Fibroblast of villous mesenchyme (primary cell): ENCODE measurements at regions not wholly inside any gene's neighbourhood (a gene's known extent, or its start where the extent isn't known, plus 50 kb on each side); places are given as distances from the start of the nearest gene placed in this dataset.
"Not testable (repeated sequence)": the region's sequence is repeated elsewhere in the genome, so short reads cannot be mapped to it uniquely, and the experiment has no call there.

Experiments used
- DNase-seq: peaks from one replicate; pipeline ENCODE4 v3.0.0-alpha.2; 2010; ENCODE audit warnings: low read depth
- H3K4me3 ChIP-seq: 2 replicates; pipeline ENCODE4 v1.5.1; 2011; ENCODE audit warnings: low read depth, mild to moderate bottlenecking, low read length
- CTCF ChIP-seq: IDR thresholded peaks from 2 replicates; pipeline ENCODE4 v1.5.1; 2012; ENCODE audit warnings: low read depth, mild to moderate bottlenecking, low read length; ENCODE audit not compliant: insufficient read depth

GRCh38 chr3:33975463-33975862 is 177.0 kb downstream of the PDCD6IP start:
- no peak overlapping the region for H3K4me3 ChIP-seq
- peak; percentile 2 for DNase-seq
- TF ChIP-seq CTCF, result no peak

- TF ChIP-seq CTCF, result no peak
- DNase-seq, result no peak
- H3K4me3 ChIP-seq, result no peak overlapping the region
These were observed 178.8 kb downstream of the PDCD6IP start for GRCh38 chr3:33977227-33977626.

- TF ChIP-seq CTCF, result peak; percentile 48
- peak; percentile 27 for DNase-seq
- no peak overlapping the region for H3K4me3 ChIP-seq
These were observed 181.8 kb downstream of the PDCD6IP start for GRCh38 chr3:33980252-33980651.

GRCh38 chr3:33982269-33982798 is 183.9 kb downstream of the PDCD6IP start:
- no peak for TF ChIP-seq CTCF
- DNase-seq, result peak; percentile 5
- no peak overlapping the region for H3K4me3 ChIP-seq

GRCh38 chr3:33982949-33983348 is 184.5 kb downstream of the PDCD6IP start:
- H3K4me3 ChIP-seq, result not testable (repeated sequence)

GRCh38 chr3:33989229-33989628 is 190.8 kb downstream of the PDCD6IP start:
- TF ChIP-seq CTCF, result no peak
- H3K4me3 ChIP-seq, result no peak overlapping the region
- DNase-seq, result no peak

More at GRCh38 chr3:33982949-33983348, 184.5 kb downstream of the PDCD6IP start:
- not testable (repeated sequence) for DNase-seq

GRCh38 chr3:33991673-33992072 is 193.2 kb downstream of the PDCD6IP start:
- DNase-seq, result no peak
- TF ChIP-seq CTCF, result no peak
- H3K4me3 ChIP-seq, result no peak overlapping the region

- DNase-seq, result no peak
- no peak for TF ChIP-seq CTCF
- no peak overlapping the region for H3K4me3 ChIP-seq
These were observed 195.2 kb downstream of the PDCD6IP start for GRCh38 chr3:33993631-33994030.
